ENCODE measurements at regions not wholly inside any gene's neighbourhood (a gene's known extent, or its start where the extent isn't known, plus 50 kb on each side); places are given as distances from the start of the nearest gene placed in this dataset.
A peak's percentile ranks its signal among the peaks of the same experiment; 100 is the strongest.

DNA sequence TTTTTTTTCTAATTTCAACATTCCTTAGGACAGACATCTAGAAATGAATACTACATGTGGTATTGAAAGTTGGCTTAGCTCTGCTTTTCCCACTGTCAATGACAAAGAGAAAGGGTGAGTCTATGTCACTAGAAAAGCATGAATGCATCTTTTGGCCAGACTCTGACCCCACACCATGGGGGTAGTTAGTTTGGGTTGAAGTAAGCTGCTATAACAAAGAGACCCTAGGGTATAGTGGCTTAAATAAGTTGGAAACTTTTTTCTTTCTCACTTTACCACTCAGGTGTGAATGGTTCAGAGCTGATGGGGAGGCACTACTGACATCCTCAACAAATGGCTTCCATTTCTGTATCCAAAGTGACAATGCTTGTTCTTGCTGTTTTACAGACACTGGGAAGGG lies 161.5 kb downstream of the DLEU7 start:
- DNase-seq (ENCODE audit: low read depth) = no peak

DNA sequence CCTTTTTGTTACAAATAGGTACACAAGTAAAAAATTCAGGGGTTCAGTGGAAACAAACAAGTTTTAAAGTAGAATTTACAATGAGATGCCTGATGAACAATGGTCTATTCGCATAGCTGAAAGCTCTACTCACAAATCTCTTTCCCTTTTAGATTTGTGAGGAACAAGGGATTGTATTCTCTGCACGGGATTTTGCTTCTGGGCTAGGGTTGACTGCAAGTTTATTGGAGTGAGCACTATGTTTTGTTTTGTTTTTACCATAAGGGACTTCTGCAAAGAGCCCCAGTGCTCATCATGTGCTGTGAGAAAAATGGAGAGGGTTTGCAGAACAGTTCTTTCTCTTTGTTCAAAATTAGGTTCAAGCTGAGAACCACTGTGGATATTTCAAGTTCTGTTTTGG lies 160.5 kb downstream of the DLEU7 start:
- no peak for DNase-seq (ENCODE audit: low read depth)

GRCh38 chr13:50684366-50684765 lies 159.1 kb downstream of the DLEU7 start:
- no peak for DNase-seq (ENCODE audit: low read depth)

DNA sequence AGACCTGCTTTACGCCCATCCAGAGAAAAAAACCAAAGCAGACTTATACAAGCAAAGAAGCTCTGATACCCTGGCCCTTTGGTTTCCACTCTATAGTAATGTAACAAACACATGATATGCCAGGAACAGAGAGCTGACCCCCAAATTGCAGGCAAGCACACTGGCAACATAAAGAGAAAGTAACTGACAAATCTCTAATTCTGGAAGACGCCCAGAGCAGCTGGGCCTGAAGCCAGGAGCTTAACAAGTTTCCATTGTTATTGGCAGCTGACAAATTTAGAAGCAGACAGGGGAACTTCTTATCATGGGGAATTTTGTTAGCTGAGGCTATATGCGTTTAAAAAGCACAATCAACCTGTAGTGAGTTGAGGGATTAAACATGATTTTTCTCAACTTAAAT lies 158.0 kb downstream of the DLEU7 start:
- DNase-seq (ENCODE audit: low read depth) = peak; percentile 81

- no peak for DNase-seq (ENCODE audit: low read depth)
These were observed 157.5 kb downstream of the DLEU7 start for GRCh38 chr13:50685956-50686355.

DNA sequence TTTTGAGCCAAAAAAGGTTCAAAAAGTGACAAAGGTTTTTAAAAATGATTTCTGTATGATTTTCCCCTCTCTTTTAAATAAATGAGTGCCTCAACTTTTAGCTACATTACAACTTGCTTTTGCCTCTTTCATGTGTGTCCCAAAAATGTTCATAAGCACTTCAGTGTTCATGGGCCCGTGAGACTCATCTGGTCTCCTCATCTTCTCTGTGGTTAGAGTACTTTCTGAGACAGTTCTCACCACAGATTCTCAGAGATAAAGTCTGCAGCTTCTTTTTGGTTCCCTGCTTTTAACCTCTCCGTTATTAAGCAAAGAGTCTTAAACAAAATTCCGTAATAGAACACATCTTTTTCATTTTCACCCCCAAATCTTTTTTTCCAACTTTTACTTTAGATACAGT lies 156.9 kb downstream of the DLEU7 start:
- DNase-seq (ENCODE audit: low read depth) = no peak

- no peak for DNase-seq (ENCODE audit: low read depth)
These were observed 155.9 kb downstream of the DLEU7 start for GRCh38 chr13:50687545-50687944.

DNA sequence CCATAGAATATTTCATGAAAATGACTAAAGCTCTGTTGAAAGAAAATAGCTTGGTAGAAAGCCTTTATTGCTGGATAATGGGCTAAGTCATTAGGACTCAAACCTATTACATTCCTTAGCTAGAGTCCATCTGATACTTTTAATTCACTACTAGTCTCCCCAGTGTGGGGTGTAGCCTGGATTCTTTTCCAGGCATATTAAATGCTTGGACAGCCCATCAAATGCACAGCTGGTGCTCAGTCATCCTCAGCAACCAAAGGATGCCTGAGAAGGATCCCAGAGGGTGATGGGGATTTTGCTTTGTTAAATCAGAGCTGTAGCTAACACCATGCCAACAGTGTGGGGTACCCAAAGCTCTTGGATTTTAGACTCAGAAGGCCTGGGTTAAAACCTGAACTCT lies 153.5 kb downstream of the DLEU7 start:
- DNase-seq (ENCODE audit: low read depth) = no peak

DNA sequence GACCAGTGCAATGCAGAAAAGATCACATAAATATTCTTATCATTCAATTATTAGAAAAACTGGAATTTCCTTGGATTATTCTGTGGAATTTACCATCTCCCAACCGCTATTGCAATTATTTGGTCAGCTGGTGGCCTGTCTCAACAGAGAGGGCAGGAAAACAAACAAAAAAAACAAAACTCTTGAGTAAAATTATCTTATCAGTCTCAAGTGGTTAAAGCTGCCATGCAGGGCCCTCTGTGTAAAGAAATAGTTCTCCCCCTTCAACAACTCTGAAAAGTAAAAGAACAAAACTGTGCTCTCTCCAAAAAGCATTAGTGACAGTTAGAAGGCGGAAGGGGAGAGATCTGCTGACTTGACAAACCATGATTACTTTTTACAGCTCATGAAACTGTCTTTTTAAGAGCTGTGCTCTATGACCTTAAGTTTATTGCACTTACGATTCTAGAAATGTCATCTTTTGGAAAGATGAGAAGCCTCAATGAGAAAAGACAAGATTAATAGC lies 152.3 kb downstream of the DLEU7 start:
- DNase-seq (ENCODE audit: low read depth) = no peak

GRCh38 chr13:50691681-50692263 lies 151.7 kb downstream of the DLEU7 start:
- DNase-seq (ENCODE audit: low read depth) = no peak

DNA sequence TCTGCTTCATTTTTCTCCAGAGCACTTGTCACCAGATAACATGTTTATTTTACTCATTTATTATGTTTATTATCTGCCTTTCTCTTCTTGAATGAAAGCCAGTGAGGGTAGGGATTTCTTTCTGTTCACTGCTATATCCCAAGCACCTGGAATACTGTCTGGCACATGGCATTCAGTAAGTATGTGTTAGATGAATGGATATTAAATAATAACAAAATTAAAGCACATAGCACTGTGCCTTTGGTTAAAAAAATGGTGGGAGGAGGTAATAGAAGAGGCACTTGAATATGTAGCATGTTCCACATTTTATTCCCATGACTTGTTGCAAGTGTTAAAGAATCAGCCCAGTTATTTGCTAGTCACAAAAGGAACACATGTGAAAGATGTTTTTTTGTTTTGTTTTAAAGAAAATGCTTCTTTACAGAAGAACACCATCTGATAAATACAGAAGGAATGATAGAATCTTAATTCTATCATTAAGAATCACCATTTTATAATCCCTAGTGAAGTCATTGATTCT lies 151.0 kb downstream of the DLEU7 start:
- no peak for DNase-seq (ENCODE audit: low read depth)

DNA sequence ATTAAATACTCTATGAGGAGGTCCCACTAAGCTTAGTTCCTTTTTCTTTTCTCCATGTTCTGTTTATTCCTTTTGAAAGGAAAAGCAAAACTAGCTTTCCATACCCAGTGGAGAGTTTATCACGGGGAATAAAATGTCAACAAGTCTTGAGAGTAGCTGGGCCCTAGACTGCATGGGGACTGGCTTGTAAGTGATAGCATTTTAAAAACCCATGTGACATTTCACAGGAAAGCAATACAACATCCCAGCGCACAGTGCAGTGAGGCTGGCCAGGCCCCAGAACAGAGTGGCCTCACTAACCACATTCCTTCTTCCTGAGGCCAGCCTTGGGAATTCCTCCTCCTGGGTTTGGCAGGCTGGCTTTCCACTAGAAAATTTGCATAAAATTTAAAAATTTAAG lies 149.8 kb downstream of the DLEU7 start:
- DNase-seq (ENCODE audit: low read depth) = peak; percentile 53

DNA sequence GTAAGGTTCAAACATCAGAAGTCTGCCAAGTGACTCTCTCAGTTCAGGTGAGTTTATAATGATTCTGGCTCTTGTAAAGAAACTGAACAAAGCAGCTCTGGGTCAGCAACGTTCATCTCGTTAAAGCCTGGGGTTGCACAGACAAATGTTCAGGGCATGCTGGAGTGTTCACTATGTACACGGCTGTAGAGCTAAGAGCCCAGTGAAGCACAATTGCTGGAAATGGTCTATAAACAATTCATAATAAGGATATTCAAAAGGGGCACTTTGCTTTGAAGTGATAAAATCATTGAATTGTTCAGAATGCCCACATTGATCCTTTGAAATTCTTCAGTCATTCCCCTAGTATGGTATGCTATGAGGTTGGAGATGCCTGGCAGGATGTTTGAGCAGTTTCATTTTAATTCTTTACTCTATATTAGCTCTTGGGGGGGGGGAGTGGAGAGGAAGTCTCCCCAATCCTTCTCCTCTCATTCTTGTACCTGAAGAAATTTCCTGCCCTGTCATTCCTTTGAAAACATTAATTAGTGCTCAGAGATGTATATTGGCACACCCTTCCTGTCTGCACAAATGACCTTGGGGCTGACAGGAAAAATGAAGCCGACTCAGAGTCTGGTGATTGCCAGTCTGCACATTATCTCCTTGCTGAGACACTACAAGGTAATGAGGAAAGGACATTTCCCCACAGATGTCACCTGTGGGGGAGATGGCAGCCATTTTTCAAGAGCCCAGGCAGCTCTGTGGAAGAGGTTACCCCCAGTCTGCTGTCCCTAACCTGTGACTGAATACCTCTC lies 145.5 kb downstream of the DLEU7 start:
- DNase-seq (ENCODE audit: low read depth) = no peak

DNA sequence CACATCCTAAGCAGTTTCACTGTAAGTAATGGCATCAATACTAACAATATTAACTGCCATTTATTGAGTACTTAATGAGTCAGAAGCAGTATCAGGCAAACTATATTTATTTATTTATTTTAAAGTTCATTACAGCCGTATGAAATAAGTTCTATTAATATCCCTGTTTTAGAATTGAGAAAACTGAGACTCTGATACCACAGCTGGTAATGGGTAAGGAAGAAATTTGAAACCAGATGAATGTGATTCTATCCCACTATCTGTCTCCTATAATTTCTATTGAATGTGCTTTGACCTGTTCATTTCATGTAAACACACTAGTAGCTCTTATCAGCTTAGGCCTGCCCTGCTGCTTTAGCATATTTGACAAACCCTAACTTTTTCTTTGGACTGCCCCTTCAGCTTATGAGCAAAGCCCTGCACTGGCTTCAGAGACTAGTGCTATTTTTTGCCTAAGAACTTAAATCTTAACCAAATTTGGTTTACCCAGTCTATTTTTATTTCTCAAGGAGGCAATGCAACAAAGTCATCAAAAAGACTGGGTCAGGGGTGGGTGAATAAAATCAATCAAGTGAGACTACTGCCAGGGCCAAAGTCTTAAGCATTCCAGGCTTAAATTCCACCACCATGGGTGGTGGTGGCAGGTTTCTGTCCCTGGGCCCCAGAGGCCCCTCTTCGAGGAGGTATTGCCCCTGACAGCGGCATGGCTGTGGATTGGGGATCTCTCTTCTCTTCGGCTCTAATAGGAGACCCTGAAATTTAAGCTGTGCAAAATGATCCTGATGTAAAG lies 143.4 kb downstream of the DLEU7 start:
- no peak for DNase-seq (ENCODE audit: low read depth)

GRCh38 chr13:50700664-50701305 lies 142.7 kb downstream of the DLEU7 start:
- DNase-seq (ENCODE audit: low read depth) = no peak

GRCh38 chr13:50701469-50701868 lies 142.0 kb downstream of the DLEU7 start:
- DNase-seq (ENCODE audit: low read depth) = no peak

GRCh38 chr13:50706505-50706904 lies 137.0 kb downstream of the DLEU7 start:
- no peak for DNase-seq (ENCODE audit: low read depth)

- no peak for DNase-seq (ENCODE audit: low read depth)
These were observed 135.9 kb downstream of the DLEU7 start for GRCh38 chr13:50707628-50708027.

- no peak for DNase-seq (ENCODE audit: low read depth)
These were observed 135.0 kb downstream of the DLEU7 start for GRCh38 chr13:50708461-50708860.

GRCh38 chr13:50709058-50709457 lies 134.4 kb downstream of the DLEU7 start:
- DNase-seq (ENCODE audit: low read depth) = no peak

- no peak for DNase-seq (ENCODE audit: low read depth)
These were observed 132.2 kb downstream of the DLEU7 start for GRCh38 chr13:50711131-50711815.

GRCh38 chr13:50711996-50712395 lies 131.5 kb downstream of the DLEU7 start:
- no peak for DNase-seq (ENCODE audit: low read depth)
